A549 (cell line): ENCODE measurements at regions not wholly inside any gene's neighbourhood (a gene's known extent, or its start where the extent isn't known, plus 50 kb on each side); places are given as distances from the start of the nearest gene placed in this dataset.

Source experiments
- ATAC-seq, 2 experiments: fragments of 200-7000 bp in 1 of 2; fragments of >200 bp in 1 of 2; cut with Nextera tagmentation in 1 of 2; cut with Tn5 transposase in 1 of 2; 3 replicates each; pipeline versions ENCODE4 v1.8.0 to v1.9.1; 2018 to 2020; ENCODE audit warnings: mild to moderate bottlenecking in 1 of 2, moderate library complexity in 1 of 2
- CTCF ChIA-PET: fragments of 300-600 bp; sonication (Branson Sonifier 250); formaldehyde crosslinking; extraction: SDS; loops from one replicate; lab custom pipeline; 2021; ENCODE audit warnings: antibody characterized with exemption, inconsistent platforms; lab: Yijun Ruan, JAX
- POLR2A ChIA-PET: fragments of 350-600 bp; formaldehyde crosslinking; extraction: SDS; loops from one replicate; lab custom pipeline; 2021; ENCODE audit warnings: antibody characterized with exemption, inconsistent platforms; lab: Yijun Ruan, JAX
- DNase-seq, 2 experiments: peaks; one replicate each; pipeline versions ENCODE4 v3.0.0 to v3.0.0-alpha.2; 2011 to 2016; ENCODE audit warnings: low read depth in 1 of 2, low spot score in 1 of 2
- FAIRE-seq: peaks from 2 replicates; lab custom pipeline; 2011; peaks lifted over from hg19 to GRCh38; lab: Jason Lieb, UNC
- H3K27ac ChIP-seq, 2 experiments: fragments of >200 bp; sonication (Bioruptor Twin); formaldehyde crosslinking; 3 replicates each; pipeline ENCODE4 v1.5.1; 2016 to 2017
- H3K4me1 ChIP-seq: fragments of >200 bp; sonication (Bioruptor Twin); formaldehyde crosslinking; 3 replicates; pipeline ENCODE4 v1.6.1; 2016
- H3K4me2 ChIP-seq: fragments of >200 bp; sonication (Bioruptor Twin); formaldehyde crosslinking; 3 replicates; pipeline ENCODE4 v1.6.1; 2016
- H3K4me3 ChIP-seq: fragments of >200 bp; sonication (Bioruptor Twin); formaldehyde crosslinking; 3 replicates; pipeline ENCODE4 v1.5.1; 2016
- H3K9me3 ChIP-seq: fragments of >200 bp; sonication (Bioruptor Twin); formaldehyde crosslinking; 3 replicates; pipeline ENCODE4 v1.6.1; 2016
- CBX2 ChIP-seq: fragments of 200-600 bp; sonication (generic); IDR thresholded peaks from 2 replicates; pipeline ENCODE4 v1.6.1; 2016; ENCODE audit warnings: low read depth, mild to moderate bottlenecking, borderline replicate concordance
- CBX8 ChIP-seq: fragments of 200-600 bp; sonication (generic); IDR thresholded peaks from 2 replicates; pipeline ENCODE4 v1.6.1; 2016
- CHD2 ChIP-seq: fragments of 150-350 bp; IDR thresholded peaks from 2 replicates; pipeline ENCODE4 v1.6.1; 2014; ENCODE audit warnings: low read length; ENCODE audit not compliant: partially characterized antibody
- CHD4 ChIP-seq: fragments of 200-600 bp; sonication (generic); IDR thresholded peaks from 2 replicates; pipeline ENCODE4 v1.6.1; 2016; ENCODE audit warnings: antibody characterized with exemption, mild to moderate bottlenecking, borderline replicate concordance
- EHMT2 ChIP-seq: fragments of 200-600 bp; sonication (generic); IDR thresholded peaks from 2 replicates; pipeline ENCODE4 v1.6.1; 2016; ENCODE audit warnings: antibody characterized with exemption, low read depth, mild to moderate bottlenecking, moderate library complexity
- GATA3 ChIP-seq: IDR thresholded peaks from 2 replicates; pipeline ENCODE4 v1.6.1; 2012; ENCODE audit warnings: borderline replicate concordance
- HDAC2 ChIP-seq: fragments of 200-600 bp; sonication (generic); IDR thresholded peaks from 2 replicates; pipeline ENCODE4 v1.6.1; 2016
- HEYL ChIP-seq: fragments of 250-450 bp; sonication (Bioruptor Pico); IDR thresholded peaks from 2 replicates; pipeline ENCODE4 v1.8.0; 2021; ENCODE audit warnings: mild to moderate bottlenecking, moderate library complexity
- HOXB5 ChIP-seq: fragments of 250-450 bp; sonication (Bioruptor Pico); IDR thresholded peaks from 2 replicates; pipeline ENCODE4 v1.5.0; 2020; ENCODE audit warnings: mild to moderate bottlenecking, moderate library complexity
- JUN ChIP-seq, 2 experiments: fragments of >200 bp; sonication (Bioruptor Twin); formaldehyde crosslinking; IDR thresholded peaks; 2 replicates in 1 of 2; 3 replicates in 1 of 2; pipeline ENCODE4 v1.6.1; 2016 to 2017
- JUNB ChIP-seq: fragments of >200 bp; sonication (Bioruptor Twin); formaldehyde crosslinking; IDR thresholded peaks from 2 replicates; pipeline ENCODE4 v1.6.1; 2016
- KDM5A ChIP-seq: fragments of 200-600 bp; sonication (generic); IDR thresholded peaks from 2 replicates; pipeline ENCODE4 v1.6.1; 2016; ENCODE audit warnings: antibody characterized with exemption, mild to moderate bottlenecking
- MAFK ChIP-seq: fragments of 450-650 bp; IDR thresholded peaks from 2 replicates; pipeline ENCODE4 v1.6.1; 2014; ENCODE audit not compliant: partially characterized antibody
- MAZ ChIP-seq: fragments of 150-350 bp; IDR thresholded peaks from 2 replicates; pipeline ENCODE4 v1.6.1; 2014; ENCODE audit warnings: antibody characterized with exemption, low read depth, low read length, borderline replicate concordance
- NPAS2 ChIP-seq: fragments of 250-450 bp; sonication (Bioruptor Pico); IDR thresholded peaks from 2 replicates; pipeline ENCODE4 v1.8.0; 2022; ENCODE audit warnings: mild to moderate bottlenecking, moderate library complexity, borderline replicate concordance
- POLR2A ChIP-seq: IDR thresholded peaks from 2 replicates; pipeline ENCODE4 v1.6.1; 2012; ENCODE audit warnings: mild to moderate bottlenecking, low read length
- POLR2AphosphoS2 ChIP-seq: conservative IDR thresholded peaks from 2 replicates; pipeline ENCODE4 v1.6.1; 2012; ENCODE audit warnings: low read length, improper control_type of control experiment, inconsistent platforms
- RAD21 ChIP-seq, 2 experiments: fragments of >200 bp in 1 of 2; sonication (Bioruptor Twin) in 1 of 2; formaldehyde crosslinking in 1 of 2; IDR thresholded peaks in 1 of 2; conservative IDR thresholded peaks in 1 of 2; 2 replicates in 1 of 2; 3 replicates in 1 of 2; pipeline ENCODE4 v1.6.1; 2012 to 2018; ENCODE audit warnings: inconsistent platforms in 1 of 2
- RARB ChIP-seq: fragments of 250-450 bp; sonication (Bioruptor Pico); IDR thresholded peaks from 2 replicates; pipeline ENCODE4 v1.8.0; 2021; ENCODE audit warnings: mild to moderate bottlenecking, moderate library complexity
- RCOR1 ChIP-seq: fragments of 150-350 bp; IDR thresholded peaks from 2 replicates; pipeline ENCODE4 v1.6.1; 2014; ENCODE audit warnings: antibody characterized with exemption, low read length, low read depth
- TP53 ChIP-seq: fragments of 250-450 bp; sonication (Bioruptor Pico); IDR thresholded peaks from 2 replicates; pipeline ENCODE4 v1.5.0; 2021; ENCODE audit warnings: mild to moderate bottlenecking, moderate library complexity
- WGBS: methylation state at CpG from one replicate; pipeline ENCODE4 v1.1.6; 2017; ENCODE audit errors: missing lambda C conversion rate; 5-methylcytosine and 5-hydroxymethylcytosine counted together
- TF ChIP-seq, protein P1 (sequence below): fragments of 450-650 bp; IDR thresholded peaks from 2 replicates; pipeline ENCODE4 v1.6.1; 2014; ENCODE audit warnings: antibody characterized with exemption
- TF ChIP-seq, protein P2 (sequence below): fragments of 250-450 bp; sonication (Bioruptor Pico); IDR thresholded peaks from 2 replicates; pipeline ENCODE4 v1.5.0; 2021; ENCODE audit warnings: mild to moderate bottlenecking, moderate library complexity, borderline replicate concordance

DNA sequence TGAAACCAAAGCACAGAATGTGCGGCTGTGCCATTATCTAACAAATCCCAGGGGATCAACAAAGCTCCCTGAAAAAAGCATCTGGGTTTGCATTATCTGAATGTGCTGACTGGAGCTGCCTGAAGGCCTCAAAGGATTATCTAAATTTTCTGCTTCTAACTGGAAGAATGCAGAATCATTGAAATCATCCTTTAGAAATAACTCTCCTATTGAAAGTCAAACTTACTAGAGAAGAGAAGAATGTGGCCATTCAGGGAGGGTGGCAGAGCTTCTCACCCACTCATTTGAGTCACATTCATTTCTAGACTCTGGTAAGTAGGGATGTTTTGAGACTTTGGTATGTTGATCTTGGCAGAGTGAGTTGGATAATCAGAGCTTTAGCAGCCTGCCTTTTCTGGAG, 220.6 kb upstream of the RGS6 start:
- Histone ChIP-seq H3K4me3 (no peak overlapping the region), H3K4me2 (no peak overlapping the region), H3K9me3 (no peaks in the 10 kb centered on the region), H3K27ac (no peak overlapping the region), H3K4me1 (no peaks in the 10 kb centered on the region)
- TF ChIP-seq MAZ (no peak), CHD4 (no peak), HEYL (no peak)
- DNase-seq (no peak), FAIRE-seq (no peak), ATAC-seq (no peak)
- CTCF ChIA-PET: interaction anchor here (1.3 to 1.9 kb wide), 2 partner anchors 35 to 41 kb away, joined by 4 to 5 read pairs; no protein-coding TSS in a partner anchor
- POLR2A ChIA-PET: no interaction called here
- WGBS: 89% methylated on average over 1 of the region's 1 CpG

DNA sequence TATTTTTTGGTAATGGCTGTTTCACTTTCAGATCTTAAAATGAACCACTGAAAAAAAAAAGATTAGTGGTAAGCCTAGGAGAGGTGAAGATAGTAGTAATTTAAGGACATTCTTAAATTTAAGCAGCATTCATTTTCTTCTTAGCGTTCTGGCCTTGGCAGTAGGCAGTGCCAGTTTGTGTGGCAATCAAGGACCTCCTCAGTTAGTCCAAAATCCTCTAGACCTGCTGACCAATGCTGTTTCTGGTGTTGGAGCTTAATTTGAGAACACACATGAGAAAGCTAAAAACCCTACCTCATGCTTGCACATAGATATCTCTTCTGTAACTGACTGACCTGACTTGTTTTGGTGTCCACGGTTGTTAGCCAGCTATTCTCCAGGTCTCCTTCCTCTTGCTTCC, 219.8 kb upstream of the RGS6 start:
- ChIA-PET POLR2A (no interaction called here), CTCF (interaction anchor here (0.8 to 1.9 kb wide), 5 partner anchors 13 to 41 kb away, joined by 3 to 5 read pairs (median 3); no protein-coding TSS in a partner anchor)
- WGBS: 73% methylated on average over 2 of the region's 2 CpGs
- no peak for TF ChIP-seq MAZ
- TF ChIP-seq, protein P1, sequence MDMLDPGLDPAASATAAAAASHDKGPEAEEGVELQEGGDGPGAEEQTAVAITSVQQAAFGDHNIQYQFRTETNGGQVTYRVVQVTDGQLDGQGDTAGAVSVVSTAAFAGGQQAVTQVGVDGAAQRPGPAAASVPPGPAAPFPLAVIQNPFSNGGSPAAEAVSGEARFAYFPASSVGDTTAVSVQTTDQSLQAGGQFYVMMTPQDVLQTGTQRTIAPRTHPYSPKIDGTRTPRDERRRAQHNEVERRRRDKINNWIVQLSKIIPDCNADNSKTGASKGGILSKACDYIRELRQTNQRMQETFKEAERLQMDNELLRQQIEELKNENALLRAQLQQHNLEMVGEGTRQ: no peak
- TF ChIP-seq HDAC2: no peak
- no peak for TF ChIP-seq MAFK
- no peak for TF ChIP-seq RCOR1
- TF ChIP-seq HOXB5 (CRISPR knock-in tag): no peak
- no peak for TF ChIP-seq JUN (IDR thresholded peaks at IDR 0.05)
- no peak for TF ChIP-seq HEYL
- TF ChIP-seq CHD4: no peak
- TF ChIP-seq RAD21 (conservative IDR thresholded peaks at IDR 0.05 in 1 of 2, IDR thresholded peaks at IDR 0.05 in 1 of 2): no peak
- TF ChIP-seq, protein P2, sequence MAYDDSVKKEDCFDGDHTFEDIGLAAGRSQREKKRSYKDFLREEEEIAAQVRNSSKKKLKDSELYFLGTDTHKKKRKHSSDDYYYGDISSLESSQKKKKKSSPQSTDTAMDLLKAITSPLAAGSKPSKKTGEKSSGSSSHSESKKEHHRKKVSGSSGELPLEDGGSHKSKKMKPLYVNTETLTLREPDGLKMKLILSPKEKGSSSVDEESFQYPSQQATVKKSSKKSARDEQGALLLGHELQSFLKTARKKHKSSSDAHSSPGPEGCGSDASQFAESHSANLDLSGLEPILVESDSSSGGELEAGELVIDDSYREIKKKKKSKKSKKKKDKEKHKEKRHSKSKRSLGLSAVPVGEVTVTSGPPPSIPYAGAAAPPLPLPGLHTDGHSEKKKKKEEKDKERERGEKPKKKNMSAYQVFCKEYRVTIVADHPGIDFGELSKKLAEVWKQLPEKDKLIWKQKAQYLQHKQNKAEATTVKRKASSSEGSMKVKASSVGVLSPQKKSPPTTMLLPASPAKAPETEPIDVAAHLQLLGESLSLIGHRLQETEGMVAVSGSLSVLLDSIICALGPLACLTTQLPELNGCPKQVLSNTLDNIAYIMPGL (CRISPR knock-in tag): no peak
- no peak for TF ChIP-seq CBX2
- TF ChIP-seq CHD2: no peak
- TF ChIP-seq KDM5A: no peak
- Histone ChIP-seq H3K4me2 (no peak overlapping the region), H3K27ac (no peak overlapping the region), H3K9me3 (no peaks in the 10 kb centered on the region), H3K4me1 (no peaks in the 10 kb centered on the region), H3K4me3 (no peak overlapping the region)
- ATAC-seq: no peak
- DNase-seq: no peak
- no peak for FAIRE-seq

DNA sequence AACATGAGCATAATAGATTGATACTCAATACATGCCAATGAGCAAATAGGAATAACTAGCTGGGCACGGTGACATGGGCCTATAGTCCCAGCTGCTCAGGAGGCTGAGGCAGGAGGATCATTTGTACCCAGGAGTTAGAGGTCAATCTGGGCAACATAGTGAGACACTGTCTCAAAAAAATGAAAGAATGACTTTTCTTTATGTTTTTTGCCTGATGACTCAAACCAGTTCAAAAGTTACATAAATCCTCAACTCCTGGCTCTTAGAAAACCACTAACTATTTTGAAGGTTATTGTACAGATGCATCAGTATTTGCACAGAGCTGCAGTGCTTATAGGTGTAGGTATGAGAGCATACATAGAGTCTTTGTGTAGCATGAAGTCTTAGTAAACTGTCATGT, 219.2 kb upstream of the RGS6 start:
- Histone ChIP-seq H3K27ac (no peak overlapping the region), H3K4me1 (no peaks in the 10 kb centered on the region), H3K4me2 (no peak overlapping the region), H3K9me3 (no peaks in the 10 kb centered on the region)
- CTCF ChIA-PET: interaction anchor here (1.4 to 1.9 kb wide), 3 partner anchors 12 to 40 kb away, joined by 3 to 5 read pairs (median 3); no protein-coding TSS in a partner anchor
- POLR2A ChIA-PET: no interaction called here
- ATAC-seq: no peak
- FAIRE-seq: no peak
- WGBS: 29% methylated on average over 1 of the region's 1 CpG
- DNase-seq: no peak
- TF ChIP-seq CBX2 (no peak), RARB (CRISPR knock-in tag) (no peak), EHMT2 (no peak)
- TF ChIP-seq, all 56 proteins: peak for 0
- no peak overlapping the region for H3K4me3 ChIP-seq

DNA sequence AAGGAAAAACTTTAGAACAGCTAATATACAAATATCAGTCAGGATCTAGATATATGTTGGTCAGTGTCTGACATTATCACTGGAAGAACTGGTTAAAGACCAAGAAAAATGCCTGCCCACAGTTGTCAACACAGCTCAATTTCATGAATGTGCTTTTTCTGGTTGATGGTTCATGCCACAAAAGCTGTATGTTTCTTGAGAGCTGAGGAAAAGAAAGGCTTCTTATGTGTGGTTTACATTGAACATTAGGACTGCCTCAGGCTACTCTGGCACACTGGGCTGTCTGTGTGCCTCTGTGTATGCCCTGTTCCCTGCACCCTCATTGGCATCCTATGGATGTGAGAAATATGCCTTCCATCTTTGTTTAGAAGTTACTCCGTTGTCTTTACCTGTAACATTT, 218.8 kb upstream of the RGS6 start:
- Histone ChIP-seq H3K4me1 (no peaks in the 10 kb centered on the region), H3K27ac (no peak overlapping the region), H3K4me3 (no peak overlapping the region), H3K4me2 (no peak overlapping the region), H3K9me3 (no peaks in the 10 kb centered on the region)
- no peak for TF ChIP-seq GATA3
- TF ChIP-seq JUNB: no peak
- TF ChIP-seq POLR2A: no peak
- TF ChIP-seq JUN (IDR thresholded peaks at IDR 0.05): no peak
- TF ChIP-seq POLR2AphosphoS2: no peak
- no peak for TF ChIP-seq TP53
- TF ChIP-seq CBX8: no peak
- no peak for TF ChIP-seq NPAS2 (CRISPR knock-in tag)
- no peak for TF ChIP-seq HDAC2
- DNase-seq (no peak), ATAC-seq (no peak), FAIRE-seq (no peak)
- ChIA-PET POLR2A (no interaction called here), CTCF (interaction anchor here (1.4 to 1.9 kb wide), 3 partner anchors 12 to 40 kb away, joined by 3 to 5 read pairs (median 3); no protein-coding TSS in a partner anchor)
- 25% methylated on average over 1 of the region's 1 CpG for WGBS
